ENCODE measurements at regions not wholly inside any gene's neighbourhood (a gene's known extent, or its start where the extent isn't known, plus 50 kb on each side); places are given as distances from the start of the nearest gene placed in this dataset.
"Not testable (repeated sequence)": the region's sequence is repeated elsewhere in the genome, so short reads cannot be mapped to it uniquely, and the experiment has no call there.

DNA sequence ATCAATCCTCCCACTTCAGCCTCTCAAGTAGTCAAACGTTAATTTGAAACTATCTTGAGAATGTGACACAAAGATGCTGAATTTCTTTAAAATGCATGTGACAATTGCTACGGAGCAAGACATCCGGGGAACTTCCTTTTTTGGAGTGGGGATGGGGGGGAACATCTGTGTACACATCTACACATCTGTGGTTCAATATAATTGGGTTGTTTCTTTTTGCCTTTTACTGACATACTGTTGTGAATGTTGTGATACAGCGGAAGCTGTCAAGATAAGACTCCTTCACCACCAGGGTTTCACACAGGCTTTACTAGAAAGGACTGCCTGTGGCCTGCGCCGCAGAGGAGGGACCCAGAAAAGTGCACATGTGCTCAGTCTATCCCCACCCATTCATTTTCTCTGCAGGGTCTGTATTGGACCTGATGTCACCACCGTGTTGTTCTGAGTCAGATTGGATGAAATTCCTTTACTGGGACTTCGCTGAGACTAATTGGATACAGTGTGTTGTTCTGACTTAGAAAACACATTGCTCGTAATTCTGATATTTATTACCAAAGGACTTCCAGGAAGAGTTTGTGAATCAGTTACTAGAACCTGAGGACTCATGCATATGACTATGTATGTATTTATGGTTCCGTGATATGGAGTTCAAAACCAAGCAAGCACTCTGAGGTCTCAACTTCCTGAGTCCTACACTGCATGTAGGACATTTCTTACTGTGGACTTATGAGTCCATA is 98.7 kb upstream of the SGK1 start:
- no peak for DNase-seq

DNA sequence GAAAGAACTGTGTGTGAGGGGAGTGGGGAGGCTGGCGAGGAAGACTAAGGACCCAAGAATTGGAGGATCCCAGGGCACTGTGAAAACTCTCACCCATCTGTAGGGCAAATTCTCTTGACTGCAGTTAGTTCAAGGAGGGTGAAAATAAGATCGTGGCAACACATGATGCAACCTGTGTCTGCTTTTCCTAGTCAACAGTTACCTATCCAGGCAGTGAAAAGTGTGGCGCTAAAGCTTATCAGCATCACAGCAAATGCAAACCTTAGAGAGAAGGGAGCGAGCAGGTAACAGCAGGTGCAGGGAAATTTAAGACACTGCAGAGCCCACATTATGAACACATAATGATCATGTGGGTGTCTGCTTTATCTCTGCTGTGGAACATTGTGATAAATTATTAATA is 97.7 kb upstream of the SGK1 start:
- no peak for DNase-seq

DNA sequence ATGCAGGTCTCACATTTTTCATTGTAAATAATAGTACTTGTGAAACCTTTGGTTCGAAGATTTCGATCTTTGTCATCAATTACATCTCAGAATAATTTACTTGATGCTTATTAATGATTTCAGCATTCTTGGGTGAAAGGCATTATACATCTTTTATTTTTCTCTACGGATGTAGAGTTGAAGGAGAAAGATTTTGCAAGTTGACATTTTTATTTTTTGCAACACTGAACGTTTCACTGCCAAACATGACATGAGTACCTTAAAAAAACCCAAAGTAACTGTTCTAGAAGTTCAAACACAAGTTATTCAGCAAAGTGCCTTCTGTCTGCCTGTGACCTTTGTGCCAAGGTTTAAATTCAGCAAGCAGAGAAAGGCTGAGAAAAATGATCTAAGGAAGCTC is 97.3 kb upstream of the SGK1 start:
- DNase-seq, result no peak

DNA sequence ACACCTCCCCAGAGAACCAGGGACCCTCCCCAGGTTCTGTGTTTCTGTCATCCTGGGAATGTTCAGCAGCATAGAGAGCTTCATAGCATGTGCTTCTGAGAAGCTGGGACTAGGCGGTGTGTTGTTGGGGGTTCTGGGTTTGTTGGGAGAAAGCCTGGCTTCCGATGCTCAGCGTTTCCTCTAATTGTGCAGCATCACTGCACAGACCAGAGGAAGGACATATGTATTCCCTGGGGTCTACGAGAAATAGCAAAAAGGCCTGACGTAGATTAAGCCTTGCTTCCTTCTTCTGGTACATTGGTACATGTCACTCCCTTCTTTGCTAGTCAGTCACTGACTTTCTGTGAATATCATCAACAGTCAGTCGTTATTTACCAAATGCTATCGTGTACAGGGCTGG is 96.9 kb upstream of the SGK1 start:
- no peak for DNase-seq

DNA sequence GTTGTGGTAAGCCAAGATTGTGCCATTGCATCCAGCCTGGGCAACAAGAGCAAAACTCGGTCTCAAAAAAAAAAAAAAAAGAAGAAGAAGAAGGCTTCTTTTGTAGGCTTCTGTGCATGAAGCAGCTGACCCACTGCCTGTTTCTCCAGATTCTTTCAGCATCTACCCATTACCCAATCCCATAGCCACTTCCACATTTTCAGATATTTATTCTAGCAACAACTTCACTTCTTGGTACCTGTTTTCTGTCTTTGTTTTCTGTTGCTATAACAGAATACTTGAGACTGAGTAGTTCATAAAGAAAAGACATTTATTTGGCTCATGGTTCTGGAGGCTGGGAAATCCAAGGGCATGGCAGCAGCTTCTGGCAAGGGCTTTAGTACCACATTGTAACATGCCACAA is 95.3 kb upstream of the SGK1 start:
- no peak for DNase-seq

DNA sequence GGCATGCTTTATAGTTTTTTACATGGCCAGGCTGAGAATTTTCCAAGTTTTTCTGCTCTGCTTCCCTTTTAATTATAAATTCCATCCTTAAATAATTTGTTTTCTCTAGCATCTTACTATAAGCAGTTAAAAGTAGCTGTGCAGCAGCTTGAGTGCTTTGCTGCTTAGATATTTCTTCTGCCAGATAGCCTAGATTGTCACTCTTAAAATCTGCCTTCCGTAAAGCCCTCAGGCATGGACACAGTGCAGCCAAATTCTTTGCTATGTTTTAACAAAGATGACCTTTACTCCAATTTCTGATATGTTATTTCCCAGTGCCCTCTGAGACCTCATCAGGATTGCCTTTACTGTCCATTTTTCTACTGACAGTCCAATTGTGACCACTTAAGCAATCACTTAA is 92.6 kb upstream of the SGK1 start:
- DNase-seq, result no peak

DNA sequence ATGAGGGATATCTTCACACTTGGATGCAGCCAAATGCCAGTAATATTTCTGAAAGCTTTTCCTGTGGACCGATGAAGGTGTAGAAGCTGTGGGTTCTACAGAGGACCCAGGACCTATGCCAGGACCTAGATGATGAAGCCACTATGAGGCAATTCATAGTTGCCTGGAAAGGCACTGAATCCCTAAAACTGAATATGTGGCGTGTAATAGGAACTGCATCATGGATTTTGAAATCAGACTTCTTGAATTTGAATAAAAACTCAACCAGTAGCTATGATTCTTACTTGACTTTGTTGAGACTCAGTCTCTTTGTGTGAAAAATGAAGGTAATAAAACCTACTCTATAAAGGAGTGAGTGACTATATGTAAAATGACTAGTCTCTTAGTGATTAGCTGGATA is 89.9 kb upstream of the SGK1 start:
- DNase-seq, result no peak

DNA sequence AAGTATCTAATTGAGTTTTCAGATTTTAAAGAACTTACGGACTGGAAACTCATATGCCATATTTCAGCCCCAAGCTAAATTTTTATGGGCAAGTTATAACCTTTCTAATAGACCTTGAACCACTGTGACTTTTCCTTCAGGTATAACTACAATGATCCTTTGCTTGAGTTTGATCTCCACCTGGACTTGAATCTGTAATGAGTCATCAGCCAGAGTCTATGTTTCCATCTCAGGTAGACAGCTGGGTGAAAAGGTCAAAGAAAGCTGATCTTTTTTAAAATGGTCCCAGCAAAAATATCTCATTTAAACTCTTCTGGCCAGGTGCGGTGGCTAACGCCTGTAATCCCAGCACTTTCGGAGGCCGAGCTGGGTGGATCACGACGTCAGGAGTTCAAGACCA is 88.4 kb upstream of the SGK1 start:
- DNase-seq, result no peak

DNA sequence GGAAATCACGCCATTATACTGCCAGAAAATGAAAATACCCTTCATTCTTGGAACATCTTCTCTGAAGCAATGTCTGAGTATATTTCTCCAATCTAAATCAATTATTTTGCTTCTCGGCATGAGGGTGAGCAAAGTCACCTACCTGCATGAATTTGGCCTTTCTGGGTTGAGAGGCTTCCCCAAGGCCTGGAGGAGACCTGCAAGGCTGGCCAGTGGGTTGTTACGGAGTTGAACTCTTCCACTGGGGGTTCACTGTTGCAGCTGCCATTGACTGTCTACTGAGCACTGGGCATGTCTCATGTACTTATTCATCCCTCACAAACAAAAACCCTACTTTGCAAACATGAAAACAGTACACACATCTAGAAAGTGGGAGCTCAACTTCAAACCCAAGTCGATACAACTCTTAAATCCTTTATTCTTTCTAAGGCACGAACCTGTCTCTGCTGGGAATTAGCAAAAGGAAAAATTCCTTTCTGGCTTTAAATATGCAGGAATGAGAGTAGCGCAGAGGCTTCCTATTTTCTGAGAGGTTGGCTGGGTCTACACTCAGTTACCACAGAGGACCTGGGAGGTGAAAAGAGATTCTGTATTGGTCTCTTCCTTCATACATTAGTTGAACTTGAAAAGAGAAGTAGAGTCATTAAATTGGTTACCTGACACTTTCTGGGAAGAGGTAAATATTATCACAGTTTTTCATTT is 87.6 kb upstream of the SGK1 start:
- DNase-seq, result no peak

DNA sequence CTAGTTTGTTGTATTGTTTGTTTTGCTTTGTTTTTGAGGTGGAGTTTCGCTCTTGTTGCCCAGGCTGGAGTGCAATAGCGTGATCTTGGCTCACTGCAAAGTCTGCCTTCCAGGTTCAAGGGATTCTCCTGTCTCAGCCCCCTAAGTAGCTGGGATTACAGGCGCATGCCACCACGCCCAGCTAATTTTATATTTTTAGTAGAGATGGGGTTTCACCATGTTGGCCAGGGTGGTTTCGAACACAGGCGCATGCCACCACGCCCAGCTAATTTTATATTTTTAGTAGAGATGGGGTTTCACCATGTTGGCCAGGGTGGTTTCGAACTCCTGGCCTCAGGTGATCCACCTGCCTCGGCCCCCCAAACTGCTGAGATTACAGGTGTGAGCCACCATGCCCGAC is 85.4 kb upstream of the SGK1 start:
- DNase-seq, result not testable (repeated sequence)

DNA sequence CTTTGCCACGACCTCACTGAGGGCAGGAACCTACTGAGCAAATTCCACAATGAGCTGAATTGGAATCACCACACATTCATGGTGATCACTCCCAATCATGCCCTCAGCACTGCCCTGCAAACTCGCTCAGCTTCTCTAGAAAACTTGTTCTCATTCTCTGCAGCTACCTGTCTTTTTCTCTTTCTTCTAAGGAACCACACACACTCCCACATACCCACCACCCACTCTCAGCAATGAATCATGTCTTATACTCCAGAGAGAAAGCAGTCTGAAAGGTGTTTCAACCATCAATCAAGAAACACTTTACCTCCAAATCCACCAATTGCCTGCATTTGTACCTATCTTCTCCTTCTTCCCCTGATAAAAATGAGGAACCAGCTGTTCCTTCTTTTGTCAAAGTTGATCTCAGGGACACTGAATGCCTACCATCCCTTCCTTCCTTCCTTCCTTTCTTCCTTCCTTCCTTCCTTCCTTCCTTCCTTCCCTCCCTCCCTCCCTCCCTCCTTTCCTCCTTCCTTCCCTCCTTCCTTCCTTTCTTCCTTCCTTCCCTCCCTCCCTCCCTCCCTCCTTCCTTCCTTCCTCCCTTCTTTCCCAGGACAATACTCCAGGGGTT is 84.6 kb upstream of the SGK1 start:
- no peak for DNase-seq

DNA sequence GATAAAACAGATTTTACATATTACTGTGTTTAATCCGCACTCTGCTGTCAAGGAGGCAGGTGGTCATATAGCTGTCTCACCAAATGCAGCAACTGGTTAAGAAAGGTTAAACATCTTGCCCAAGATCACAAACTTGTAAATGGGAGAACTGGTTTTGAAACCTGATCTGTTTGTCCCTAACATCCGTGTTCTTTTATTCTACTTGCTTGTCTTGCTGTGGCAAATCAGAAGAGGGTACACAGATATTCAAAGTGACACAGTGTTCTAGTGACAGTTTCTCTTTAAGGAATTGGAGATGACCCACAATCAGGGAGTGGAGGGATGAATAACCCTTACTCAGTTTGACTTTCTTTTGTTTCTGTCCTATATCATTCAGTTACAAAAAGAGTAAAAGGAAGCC is 83.0 kb upstream of the SGK1 start:
- no peak for DNase-seq

DNA sequence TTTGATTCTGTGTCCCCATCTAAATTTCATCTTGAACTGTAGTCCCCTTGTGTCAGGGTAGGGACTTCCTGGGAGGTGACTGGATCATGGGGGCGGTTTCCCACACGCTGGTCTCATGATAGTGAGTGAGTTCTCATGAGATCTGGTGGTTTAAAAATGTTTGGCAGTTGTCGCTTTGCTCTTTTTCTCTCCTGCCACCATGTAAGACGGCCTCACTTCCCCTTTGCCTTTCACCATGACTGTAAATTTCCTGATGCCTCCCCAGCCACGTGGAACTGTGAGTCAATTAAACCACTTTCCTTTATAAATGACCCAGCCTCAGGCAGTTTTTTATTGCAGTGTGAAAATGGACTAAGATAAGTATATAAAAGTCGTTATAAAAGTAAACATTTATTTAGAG is 80.5 kb upstream of the SGK1 start:
- DNase-seq, result no peak

DNA sequence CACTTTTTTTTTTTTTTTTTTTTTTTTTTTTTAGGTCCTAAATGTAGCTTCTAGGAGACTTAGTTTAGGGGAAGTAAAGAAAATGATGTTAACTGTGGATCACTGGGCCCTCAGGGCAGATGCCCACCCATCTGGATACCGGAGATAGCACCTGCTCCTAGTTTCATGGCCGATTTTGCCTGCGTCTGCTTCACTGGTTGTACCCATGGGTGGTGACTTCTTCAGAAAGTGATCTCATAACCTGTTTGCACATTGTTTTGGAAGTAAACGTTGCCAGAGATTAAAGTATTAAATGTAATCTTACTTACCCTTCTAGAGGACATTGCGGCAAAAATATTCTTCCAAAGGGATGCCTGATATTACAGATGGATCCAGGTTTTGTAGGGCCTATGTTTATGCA is 79.8 kb upstream of the SGK1 start:
- DNase-seq, result no peak

DNA sequence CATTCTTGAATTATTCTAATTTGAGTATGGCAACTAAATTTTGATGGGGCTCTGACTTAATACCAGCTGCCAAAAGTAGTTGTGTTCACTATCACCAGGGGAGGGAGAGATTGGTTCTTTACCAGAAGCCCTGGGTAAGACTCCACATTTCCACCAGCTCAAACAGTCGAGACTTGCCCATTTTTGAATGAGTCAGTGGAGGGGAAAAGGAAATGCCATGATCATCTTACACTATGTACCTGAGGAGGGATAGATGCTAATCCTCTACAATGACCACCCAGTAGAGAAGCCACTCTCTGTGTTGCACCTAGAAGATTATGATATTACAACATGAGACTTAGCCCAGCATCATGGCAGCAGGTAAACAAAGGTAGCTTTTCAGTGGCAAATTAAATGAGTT is 77.0 kb upstream of the SGK1 start:
- DNase-seq, result no peak

DNA sequence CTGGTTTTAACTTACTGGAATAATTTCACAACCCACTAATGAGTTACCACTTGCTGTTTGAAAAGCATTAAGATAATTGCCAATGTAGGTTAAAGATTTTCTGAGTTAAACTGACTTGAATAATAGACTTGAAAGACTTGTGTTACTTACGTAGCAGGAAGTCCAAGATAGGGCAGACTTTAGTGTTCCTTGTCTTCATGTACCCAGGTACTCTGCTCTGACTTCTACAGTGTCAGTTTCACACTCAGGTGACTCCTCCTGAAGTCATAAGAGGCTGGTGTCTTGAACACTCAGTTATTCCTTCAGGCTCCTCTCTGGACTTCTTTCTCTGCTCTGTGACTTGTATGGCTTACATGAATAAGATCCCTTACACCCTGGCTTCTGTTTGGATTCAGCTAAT is 76.3 kb upstream of the SGK1 start:
- DNase-seq, result no peak

DNA sequence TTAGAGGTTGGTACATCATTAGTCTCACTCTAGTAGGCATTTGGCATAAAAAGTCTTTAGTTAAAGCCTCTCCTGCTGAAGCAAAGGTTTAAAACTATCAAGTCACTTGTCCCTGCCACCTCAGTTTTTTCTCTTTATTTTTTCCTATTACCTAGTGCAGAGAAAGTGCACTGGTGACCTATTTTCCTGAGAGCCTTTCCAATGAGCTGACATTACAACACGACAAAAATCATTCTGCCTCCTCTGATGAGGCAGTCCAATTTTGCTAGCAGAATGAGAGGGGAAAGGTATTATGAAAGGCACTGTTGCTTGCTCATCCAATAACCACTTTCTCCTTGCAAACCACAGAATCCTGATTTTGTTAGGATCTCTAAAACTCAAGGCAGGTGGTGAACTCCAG is 73.3 kb upstream of the SGK1 start:
- DNase-seq, result no peak

DNA sequence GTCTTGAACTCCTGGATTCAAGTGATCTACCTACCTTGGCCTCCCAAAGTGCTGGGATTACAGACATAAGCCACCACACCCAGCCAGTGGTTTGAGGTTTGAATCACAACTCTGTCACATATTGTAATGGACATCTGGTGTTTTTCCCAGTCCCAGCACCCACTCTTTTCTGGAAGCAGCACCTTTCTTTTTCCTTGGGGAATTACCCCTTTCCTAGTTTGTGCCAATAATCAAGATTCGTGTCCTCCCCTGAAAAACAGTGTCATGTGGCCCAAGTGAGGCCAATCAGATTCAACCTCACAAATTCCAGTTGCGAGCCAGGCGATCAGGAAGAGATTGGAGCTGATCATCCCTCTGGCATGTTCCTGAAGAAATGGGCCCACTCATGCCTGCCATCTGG is 71.7 kb upstream of the SGK1 start:
- DNase-seq, result no peak

DNA sequence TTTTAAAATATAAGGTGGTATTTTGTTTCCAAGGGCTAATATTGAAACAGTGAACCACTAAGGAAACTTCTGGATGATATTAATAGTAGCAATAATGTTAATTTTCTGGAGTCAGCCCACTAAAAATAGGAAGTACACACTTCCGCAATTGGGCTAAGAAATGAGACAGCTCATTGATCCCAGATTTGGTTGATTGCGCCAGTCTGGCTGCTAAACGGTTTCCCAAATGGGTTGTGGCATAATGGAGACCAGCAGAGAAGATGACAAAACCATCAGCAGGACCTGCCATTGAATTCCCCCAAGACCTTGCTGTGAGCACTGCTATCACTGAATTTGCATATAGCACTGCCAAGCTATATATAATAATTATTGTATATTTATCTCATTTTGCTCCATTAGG is 71.2 kb upstream of the SGK1 start:
- no peak for DNase-seq

DNA sequence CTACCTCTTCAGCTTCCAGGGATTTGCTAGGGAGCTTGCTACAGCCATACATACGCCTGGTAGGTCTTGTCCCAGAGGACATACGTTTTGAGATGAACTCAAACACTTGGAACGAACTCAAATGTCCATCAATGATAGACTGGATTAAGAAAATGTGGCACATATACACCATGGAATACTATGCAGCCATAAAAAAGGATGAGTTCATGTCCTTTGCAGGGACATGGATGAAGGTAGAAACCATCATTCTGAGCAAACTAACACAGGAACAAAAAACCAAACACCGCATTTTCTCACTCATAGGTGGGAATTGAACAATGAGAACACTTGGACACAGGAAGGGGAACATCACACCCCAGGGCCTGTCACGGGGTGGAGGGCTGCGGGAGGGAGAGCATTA is 68.6 kb upstream of the SGK1 start:
- DNase-seq, result not testable (repeated sequence)

DNA sequence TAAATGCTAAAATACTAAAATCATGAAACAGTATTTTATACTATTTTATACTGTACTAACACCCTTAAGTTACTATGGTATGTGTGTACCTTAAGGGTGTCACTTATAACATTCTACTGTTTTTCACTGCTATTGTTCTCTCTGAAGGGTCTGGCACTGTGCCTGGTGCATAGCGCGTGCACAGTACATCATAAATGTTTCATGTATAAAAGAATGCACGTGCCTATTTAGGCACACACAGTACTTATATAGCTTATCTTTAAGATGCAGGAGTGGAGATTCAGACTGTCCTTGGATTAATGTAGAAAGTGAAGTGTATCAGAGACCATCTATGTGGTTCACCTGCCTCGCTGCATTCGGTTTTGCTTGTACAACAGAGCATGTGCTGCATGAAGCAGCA is 64.0 kb upstream of the SGK1 start:
- DNase-seq, result no peak

DNA sequence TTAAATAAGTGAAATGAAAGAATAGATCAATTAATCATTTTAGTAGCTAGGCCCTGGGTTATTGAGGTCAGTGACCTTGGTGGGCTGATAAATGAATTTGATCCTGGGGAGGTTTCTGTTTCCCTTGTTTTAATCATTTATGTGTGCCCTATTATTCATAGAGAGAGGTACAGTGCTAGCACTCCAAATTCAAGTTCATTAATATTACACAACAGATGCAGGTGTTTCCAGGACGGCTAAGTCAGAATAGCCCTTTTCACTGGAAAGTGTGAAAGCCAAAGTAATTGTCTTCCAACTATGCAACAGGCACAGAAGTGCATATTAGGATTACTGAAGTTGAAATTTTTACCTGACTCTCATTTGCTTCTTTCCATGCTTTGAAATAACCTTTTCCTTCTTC is 61.7 kb upstream of the SGK1 start:
- DNase-seq, result no peak

DNA sequence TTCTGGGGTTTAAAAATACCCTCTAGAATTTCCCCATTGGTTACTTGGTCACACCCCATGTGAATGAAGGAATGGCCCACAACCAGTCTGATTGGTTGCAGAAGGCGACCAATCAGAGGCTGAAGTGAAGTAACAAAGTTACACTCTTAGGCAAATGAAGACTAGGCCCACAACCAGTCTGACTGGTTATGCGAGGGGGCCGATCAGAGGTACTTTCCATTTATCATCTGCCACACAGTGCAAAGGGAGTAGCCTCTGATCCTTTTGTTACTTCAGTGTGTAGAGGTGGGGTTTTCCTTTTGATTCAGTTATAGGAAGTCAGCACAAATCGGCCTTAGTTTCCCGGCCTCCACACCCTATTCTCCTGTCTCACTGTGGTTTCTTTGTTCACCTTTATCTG is 61.2 kb upstream of the SGK1 start:
- no peak for DNase-seq

DNA sequence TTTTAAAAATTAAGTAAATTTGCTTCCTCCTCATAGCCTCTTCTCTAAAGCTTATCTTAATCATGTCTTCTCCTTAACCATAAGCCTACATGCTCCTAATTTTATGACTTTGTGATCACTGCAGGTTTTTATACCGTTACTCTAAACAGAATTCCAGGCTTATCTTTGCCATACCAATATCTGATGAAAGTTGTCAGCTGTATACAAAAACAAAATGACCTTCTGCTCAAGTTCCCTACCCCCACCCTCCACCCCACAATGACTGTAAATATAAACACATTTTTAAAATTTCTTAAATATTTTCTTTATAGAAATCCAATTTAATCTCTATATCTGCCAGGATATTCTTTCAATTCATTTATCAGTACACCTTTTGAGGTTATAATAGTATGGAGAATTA is 60.5 kb upstream of the SGK1 start:
- no peak for DNase-seq

DNA sequence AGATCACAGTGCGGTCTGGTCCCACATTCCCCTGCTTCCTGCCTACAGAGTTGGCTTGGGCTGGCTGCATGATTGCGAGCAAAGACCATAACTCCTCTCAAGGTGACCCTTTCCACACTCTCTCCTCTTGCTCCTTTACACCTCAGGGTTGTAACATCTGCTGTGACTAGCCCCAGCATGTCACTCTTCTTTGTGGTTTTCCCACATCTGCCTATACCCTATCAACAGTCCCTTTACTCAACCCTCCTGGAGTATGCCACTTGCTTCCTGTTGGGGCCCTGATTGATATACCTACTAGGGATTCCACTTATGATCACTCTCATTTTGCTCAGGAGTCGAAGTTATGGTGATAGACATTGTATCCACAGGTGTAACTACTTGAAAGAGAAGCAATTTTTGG is 58.9 kb upstream of the SGK1 start:
- no peak for DNase-seq
